ENCODE measurements at regions not wholly inside any gene's neighbourhood (a gene's known extent, or its start where the extent isn't known, plus 50 kb on each side); places are given as distances from the start of the nearest gene placed in this dataset.
A peak's percentile ranks its signal among the peaks of the same experiment; 100 is the strongest.

- Mint-ChIP-seq H3K27me3 (ENCODE audit: low read depth) (no peaks in the 10 kb centered on the region), H3K27ac (no peak overlapping the region)
Measured at GRCh38 chr10:52617346-52617745, 155.2 kb downstream of the MBL2 start.

GRCh38 chr10:52619052-52619451, 153.5 kb downstream of the MBL2 start:
- Mint-ChIP-seq H3K27ac (no peak overlapping the region), H3K9me3 (peaks cover 0 to 5% of the 10 kb centered on the region in 2 donors), H3K27me3 (ENCODE audit: low read depth) (no peaks in the 10 kb centered on the region), H3K4me3 (no peak overlapping the region), H3K36me3 (ENCODE audit: insufficient read depth in 2 of 2) (no peaks in the 10 kb centered on the region), H3K4me1 (ENCODE audit: low read depth) (no peaks in the 10 kb centered on the region)
- no peak for DNase-seq
- ATAC-seq (replicated peaks in 1 of 2), result no peak

More at GRCh38 chr10:52617346-52617745, 155.2 kb downstream of the MBL2 start:
- H3K36me3 Mint-ChIP-seq (ENCODE audit: insufficient read depth in 2 of 2), result no peaks in the 10 kb centered on the region
- no peak overlapping the region for H3K4me3 Mint-ChIP-seq
- no peak for DNase-seq
- H3K4me1 Mint-ChIP-seq (ENCODE audit: low read depth), result no peaks in the 10 kb centered on the region
- H3K9me3 Mint-ChIP-seq, result peaks cover 0 to 5% of the 10 kb centered on the region in 2 donors
- no peak for ATAC-seq (replicated peaks in 1 of 2)

GRCh38 chr10:52621635-52622079, 150.9 kb downstream of the MBL2 start:
- ATAC-seq (replicated peaks in 1 of 2), result no peak
- Mint-ChIP-seq H3K36me3 (ENCODE audit: insufficient read depth in 2 of 2) (no peaks in the 10 kb centered on the region), H3K4me1 (ENCODE audit: low read depth) (no peaks in the 10 kb centered on the region), H3K9me3 (peaks cover 0 to 5% of the 10 kb centered on the region in 2 donors), H3K27ac (no peak overlapping the region), H3K27me3 (ENCODE audit: low read depth) (no peaks in the 10 kb centered on the region), H3K4me3 (no peak overlapping the region)
- no peak for DNase-seq

GRCh38 chr10:52623761-52624160, 148.8 kb downstream of the MBL2 start:
- Mint-ChIP-seq H3K9me3 (peaks cover 0 to 8% of the 10 kb centered on the region in 2 donors), H3K27me3 (ENCODE audit: low read depth) (no peaks in the 10 kb centered on the region), H3K36me3 (ENCODE audit: insufficient read depth in 2 of 2) (no peaks in the 10 kb centered on the region), H3K4me1 (ENCODE audit: low read depth) (no peaks in the 10 kb centered on the region), H3K27ac (no peak overlapping the region), H3K4me3 (no peak overlapping the region)
- no peak for ATAC-seq (replicated peaks in 1 of 2)
- DNase-seq, result no peak

GRCh38 chr10:52627279-52627678, 145.3 kb downstream of the MBL2 start:
- Mint-ChIP-seq H3K27me3 (ENCODE audit: low read depth) (no peaks in the 10 kb centered on the region), H3K36me3 (ENCODE audit: insufficient read depth in 2 of 2) (no peaks in the 10 kb centered on the region), H3K9me3 (peaks cover 0 to 3% of the 10 kb centered on the region in 2 donors), H3K27ac (no peak overlapping the region), H3K4me1 (ENCODE audit: low read depth) (no peaks in the 10 kb centered on the region), H3K4me3 (no peak overlapping the region)
- DNase-seq, result no peak
- no peak for ATAC-seq (replicated peaks in 1 of 2)

- Mint-ChIP-seq H3K4me1 (ENCODE audit: low read depth) (no peaks in the 10 kb centered on the region), H3K27me3 (ENCODE audit: low read depth) (no peaks in the 10 kb centered on the region), H3K9me3 (peaks cover 0 to 3% of the 10 kb centered on the region in 2 donors), H3K27ac (no peak overlapping the region), H3K4me3 (no peak overlapping the region), H3K36me3 (ENCODE audit: insufficient read depth in 2 of 2) (no peaks in the 10 kb centered on the region)
- ATAC-seq (replicated peaks in 1 of 2) (no peak), DNase-seq (no peak)
Measured at GRCh38 chr10:52631146-52631545, 141.4 kb downstream of the MBL2 start.

- no peaks in the 10 kb centered on the region for H3K27me3 Mint-ChIP-seq (ENCODE audit: low read depth)
- H3K36me3 Mint-ChIP-seq (ENCODE audit: insufficient read depth in 2 of 2), result no peaks in the 10 kb centered on the region
- ATAC-seq (replicated peaks in 1 of 2) (no peak), DNase-seq (no peak)
- H3K9me3 Mint-ChIP-seq, result peaks cover 0 to 3% of the 10 kb centered on the region in 2 donors
- no peak overlapping the region for H3K4me3 Mint-ChIP-seq
- H3K4me1 Mint-ChIP-seq (ENCODE audit: low read depth), result no peaks in the 10 kb centered on the region
- no peak overlapping the region for H3K27ac Mint-ChIP-seq
Measured at GRCh38 chr10:52631648-52632047, 140.9 kb downstream of the MBL2 start.

GRCh38 chr10:52632591-52632990, 140.0 kb downstream of the MBL2 start:
- Mint-ChIP-seq H3K36me3 (ENCODE audit: insufficient read depth in 2 of 2) (no peaks in the 10 kb centered on the region), H3K4me3 (no peak overlapping the region), H3K4me1 (ENCODE audit: low read depth) (no peaks in the 10 kb centered on the region), H3K9me3 (peaks cover 0 to 3% of the 10 kb centered on the region in 2 donors), H3K27me3 (ENCODE audit: low read depth) (no peaks in the 10 kb centered on the region), H3K27ac (no peak overlapping the region)
- DNase-seq (no peak), ATAC-seq (replicated peaks in 1 of 2) (no peak)

GRCh38 chr10:52633266-52633665, 139.3 kb downstream of the MBL2 start:
- Mint-ChIP-seq H3K27me3 (ENCODE audit: low read depth) (no peaks in the 10 kb centered on the region), H3K4me3 (no peak overlapping the region), H3K36me3 (ENCODE audit: insufficient read depth in 2 of 2) (no peaks in the 10 kb centered on the region), H3K4me1 (ENCODE audit: low read depth) (no peaks in the 10 kb centered on the region), H3K27ac (no peak overlapping the region), H3K9me3 (peaks cover 0 to 2% of the 10 kb centered on the region in 2 donors)
- ATAC-seq (replicated peaks in 1 of 2) (no peak), DNase-seq (no peak)

GRCh38 chr10:52635651-52636050, 136.9 kb downstream of the MBL2 start:
- no peaks in the 10 kb centered on the region for H3K4me1 Mint-ChIP-seq (ENCODE audit: low read depth)

GRCh38 chr10:52636874-52637273, 135.7 kb downstream of the MBL2 start:
- no peak overlapping the region for H3K4me3 Mint-ChIP-seq
- no peak for ATAC-seq (replicated peaks in 1 of 2)

More at GRCh38 chr10:52635651-52636050, 136.9 kb downstream of the MBL2 start:
- no peaks in the 10 kb centered on the region for H3K27me3 Mint-ChIP-seq (ENCODE audit: low read depth)
- DNase-seq (no peak), ATAC-seq (replicated peaks in 1 of 2) (no peak)
- H3K27ac Mint-ChIP-seq, result no peak overlapping the region
- H3K4me3 Mint-ChIP-seq, result no peak overlapping the region
- H3K36me3 Mint-ChIP-seq (ENCODE audit: insufficient read depth in 2 of 2), result no peaks in the 10 kb centered on the region
- H3K9me3 Mint-ChIP-seq, result no peaks in the 10 kb centered on the region

GRCh38 chr10:52637592-52637991, 135.0 kb downstream of the MBL2 start:
- H3K36me3 Mint-ChIP-seq (ENCODE audit: insufficient read depth in 2 of 2), result no peaks in the 10 kb centered on the region
- ATAC-seq (replicated peaks in 1 of 2), result no peak
- H3K27me3 Mint-ChIP-seq (ENCODE audit: low read depth), result no peaks in the 10 kb centered on the region
- no peak overlapping the region for H3K4me3 Mint-ChIP-seq
- no peak for DNase-seq
- H3K9me3 Mint-ChIP-seq, result no peaks in the 10 kb centered on the region
- no peaks in the 10 kb centered on the region for H3K4me1 Mint-ChIP-seq (ENCODE audit: low read depth)
- H3K27ac Mint-ChIP-seq, result no peak overlapping the region

More at GRCh38 chr10:52636874-52637273, 135.7 kb downstream of the MBL2 start:
- H3K4me1 Mint-ChIP-seq (ENCODE audit: low read depth), result no peaks in the 10 kb centered on the region
- no peak overlapping the region for H3K27ac Mint-ChIP-seq
- no peak for DNase-seq
- H3K36me3 Mint-ChIP-seq (ENCODE audit: insufficient read depth in 2 of 2), result no peaks in the 10 kb centered on the region
- no peaks in the 10 kb centered on the region for H3K9me3 Mint-ChIP-seq
- no peaks in the 10 kb centered on the region for H3K27me3 Mint-ChIP-seq (ENCODE audit: low read depth)

GRCh38 chr10:52639652-52640051, 132.9 kb downstream of the MBL2 start:
- Mint-ChIP-seq H3K4me1 (ENCODE audit: low read depth) (no peaks in the 10 kb centered on the region), H3K9me3 (no peaks in the 10 kb centered on the region)

GRCh38 chr10:52642208-52642607, 130.4 kb downstream of the MBL2 start:
- Mint-ChIP-seq H3K4me3 (no peak overlapping the region), H3K36me3 (ENCODE audit: insufficient read depth in 2 of 2) (no peaks in the 10 kb centered on the region), H3K27ac (no peak overlapping the region), H3K4me1 (ENCODE audit: low read depth) (no peaks in the 10 kb centered on the region), H3K27me3 (ENCODE audit: low read depth) (no peaks in the 10 kb centered on the region), H3K9me3 (no peaks in the 10 kb centered on the region)
- DNase-seq, result no peak
- no peak for ATAC-seq (replicated peaks in 1 of 2)

More at GRCh38 chr10:52639652-52640051, 132.9 kb downstream of the MBL2 start:
- Mint-ChIP-seq H3K4me3 (no peak overlapping the region), H3K36me3 (ENCODE audit: insufficient read depth in 2 of 2) (no peaks in the 10 kb centered on the region), H3K27me3 (ENCODE audit: low read depth) (no peaks in the 10 kb centered on the region), H3K27ac (no peak overlapping the region)
- peak in 1 of 2 donors; percentile 25 for ATAC-seq (replicated peaks in 1 of 2)
- DNase-seq, result no peak

Measured in activated T-cell treated with anti-CD3 and anti-CD28 coated beads, Interleukin-2, amount 50 U/mL, for 72 hours (primary cell).